ENCODE measurements at regions not wholly inside any gene's neighbourhood (a gene's known extent, or its start where the extent isn't known, plus 50 kb on each side); places are given as distances from the start of the nearest gene placed in this dataset.

GRCh38 chr4:115315182-115315581 lies 201.8 kb upstream of the NDST4 start:
- H3K27me3 ChIP-seq (ENCODE audit: control insufficient read depth in 1 of 2, insufficient read depth in 2 of 2, low read length in 2 of 2), result no peaks in the 10 kb centered on the region
- H2AFZ ChIP-seq (ENCODE audit: low read length), result no peak overlapping the region
- no peaks in the 10 kb centered on the region for H3K79me2 ChIP-seq (ENCODE audit: insufficient read depth, low read length)
- no peak overlapping the region for H3K4me2 ChIP-seq (ENCODE audit: low read depth, low read length)
- FAIRE-seq, result no peak
- ATAC-seq, result no peak
- ChIA-PET POLR2A (no interaction called here), CTCF (ENCODE audit: low intra/inter-chr PET ratio, low total read pairs) (no interaction called here)
- no peaks in the 10 kb centered on the region for H3K36me3 ChIP-seq (replicated peaks in 1 of 2; ENCODE audit: control insufficient read depth in 1 of 2, insufficient read depth in 2 of 2, low read length in 2 of 2)
- BruUV-seq (replicated peaks), result no TSS peak
- no peak overlapping the region for H3K9ac ChIP-seq (ENCODE audit: insufficient read depth, low read depth, low read length)
- no peak overlapping the region for H3K27ac ChIP-seq (ENCODE audit: extremely low read length, insufficient read depth, low read length)
- H3K4me1 ChIP-seq (ENCODE audit: insufficient read depth, low read length), result no peaks in the 10 kb centered on the region
- DNase-seq (ENCODE audit: low spot score), result no peak
- intact Hi-C loops (cut with micrococcal nuclease; ENCODE audit: unreplicated experiment) (no loop called here), in situ Hi-C loops (cut with HindIII; ENCODE audit: extremely low pct_ligation_motif_present, low pct_unique_long_range_greater_than_20kb) (no loop called here)
- no peaks in the 10 kb centered on the region for H4K20me1 ChIP-seq (ENCODE audit: insufficient read depth, low read length)
- H3K4me3 ChIP-seq (replicated peaks in 1 of 3; ENCODE audit: insufficient read depth in 1 of 3, low read depth in 2 of 3, low read length in 3 of 3), result no peak overlapping the region
- TF ChIP-seq ATAD3A (CRISPR knock-in tag; IDR thresholded peaks at IDR 0.05), result no peak
- TF ChIP-seq KLF15 (CRISPR knock-in tag; IDR thresholded peaks at IDR 0.05; ENCODE audit: borderline replicate concordance), result no peak
- TF ChIP-seq MYC (CRISPR knock-in tag; IDR thresholded peaks at IDR 0.05; ENCODE audit: borderline replicate concordance), result no peak
- TF ChIP-seq NFKBIZ (CRISPR knock-in tag; IDR thresholded peaks at IDR 0.05), result no peak
- TF ChIP-seq TFDP1 (CRISPR knock-in tag; IDR thresholded peaks at IDR 0.05; ENCODE audit: borderline replicate concordance), result no peak
- TF ChIP-seq SIN3B (IDR thresholded peaks at IDR 0.05; ENCODE audit: low read length), result no peak
- H3K9me3 ChIP-seq (ENCODE audit: low read length), result no peaks in the 10 kb centered on the region
- 53% methylated on average over 2 of the region's 4 CpGs for WGBS (ENCODE audit: low lambda C conversion rate)

GRCh38 chr4:115310641-115311040 lies 197.2 kb upstream of the NDST4 start:
- POLR2A ChIA-PET, result no interaction called here
- no peak overlapping the region for H3K4me3 ChIP-seq (replicated peaks in 1 of 3; ENCODE audit: insufficient read depth in 1 of 3, low read depth in 2 of 3, low read length in 3 of 3)
- 25% methylated on average over 2 of the region's 2 CpGs for WGBS (ENCODE audit: low lambda C conversion rate)
- no peak overlapping the region for H3K9ac ChIP-seq (ENCODE audit: insufficient read depth, low read depth, low read length)
- no peaks in the 10 kb centered on the region for H4K20me1 ChIP-seq (ENCODE audit: insufficient read depth, low read length)
- no peaks in the 10 kb centered on the region for H3K27me3 ChIP-seq (ENCODE audit: control insufficient read depth in 1 of 2, insufficient read depth in 2 of 2, low read length in 2 of 2)
- DNase-seq (ENCODE audit: low spot score) (no peak), FAIRE-seq (no peak), ATAC-seq (no peak)
- in situ Hi-C loops (cut with HindIII; ENCODE audit: extremely low pct_ligation_motif_present, low pct_unique_long_range_greater_than_20kb) (no loop called here), intact Hi-C loops (cut with micrococcal nuclease; ENCODE audit: unreplicated experiment) (no loop called here)
- no peaks in the 10 kb centered on the region for H3K4me1 ChIP-seq (ENCODE audit: insufficient read depth, low read length)
- H3K36me3 ChIP-seq (replicated peaks in 1 of 2; ENCODE audit: control insufficient read depth in 1 of 2, insufficient read depth in 2 of 2, low read length in 2 of 2), result no peaks in the 10 kb centered on the region
- H2AFZ ChIP-seq (ENCODE audit: low read length), result no peak overlapping the region
- H3K4me2 ChIP-seq (ENCODE audit: low read depth, low read length), result no peak overlapping the region
- H3K79me2 ChIP-seq (ENCODE audit: insufficient read depth, low read length), result no peaks in the 10 kb centered on the region
- H3K27ac ChIP-seq (ENCODE audit: extremely low read length, insufficient read depth, low read length), result no peak overlapping the region
- CTCF ChIA-PET (ENCODE audit: low intra/inter-chr PET ratio, low total read pairs), result no interaction called here
- BruUV-seq (replicated peaks), result no TSS peak
- H3K9me3 ChIP-seq (ENCODE audit: low read length), result no peaks in the 10 kb centered on the region
- TF ChIP-seq ATF5 (CRISPR knock-in tag; IDR thresholded peaks at IDR 0.05; ENCODE audit: low read depth) (no peak), POLR2A (IDR thresholded peaks at IDR 0.05; ENCODE audit: insufficient read depth in 1 of 2, low read depth in 2 of 2, low read length in 2 of 2) (no peak), MAFF (IDR thresholded peaks at IDR 0.05; ENCODE audit: low read depth, low read length) (no peak), ZNF205 (CRISPR knock-in tag; IDR thresholded peaks at IDR 0.05) (no peak), FOXP1 (IDR thresholded peaks at IDR 0.05) (no peak), FOXP1 (CRISPR knock-in tag; IDR thresholded peaks at IDR 0.05) (no peak), KAT7 (CRISPR knock-in tag; IDR thresholded peaks at IDR 0.05; ENCODE audit: borderline replicate concordance) (no peak), NR2F2 (IDR thresholded peaks at IDR 0.05; ENCODE audit: borderline replicate concordance, low read depth) (no peak), SMAD9 (CRISPR knock-in tag; IDR thresholded peaks at IDR 0.05) (no peak), FOXA3 (CRISPR knock-in tag; IDR thresholded peaks at IDR 0.05) (no peak), ZNF24 (IDR thresholded peaks at IDR 0.05) (no peak), GZF1 (CRISPR knock-in tag; IDR thresholded peaks at IDR 0.05) (no peak), ZNF33A (CRISPR knock-in tag; IDR thresholded peaks at IDR 0.05; ENCODE audit: borderline replicate concordance) (no peak), ARHGAP35 (CRISPR knock-in tag; IDR thresholded peaks at IDR 0.05; ENCODE audit: borderline replicate concordance) (no peak), ZNF605 (CRISPR knock-in tag; IDR thresholded peaks at IDR 0.05) (no peak), NKX3-1 (CRISPR knock-in tag; IDR thresholded peaks at IDR 0.05) (no peak), RBAK (CRISPR knock-in tag; IDR thresholded peaks at IDR 0.05) (no peak), ZKSCAN8 (CRISPR knock-in tag; IDR thresholded peaks at IDR 0.05; ENCODE audit: borderline replicate concordance) (no peak)

All from HepG2 (cell line).